ENCODE measurements at regions not wholly inside any gene's neighbourhood (a gene's known extent, or its start where the extent isn't known, plus 50 kb on each side); places are given as distances from the start of the nearest gene placed in this dataset.

DNA sequence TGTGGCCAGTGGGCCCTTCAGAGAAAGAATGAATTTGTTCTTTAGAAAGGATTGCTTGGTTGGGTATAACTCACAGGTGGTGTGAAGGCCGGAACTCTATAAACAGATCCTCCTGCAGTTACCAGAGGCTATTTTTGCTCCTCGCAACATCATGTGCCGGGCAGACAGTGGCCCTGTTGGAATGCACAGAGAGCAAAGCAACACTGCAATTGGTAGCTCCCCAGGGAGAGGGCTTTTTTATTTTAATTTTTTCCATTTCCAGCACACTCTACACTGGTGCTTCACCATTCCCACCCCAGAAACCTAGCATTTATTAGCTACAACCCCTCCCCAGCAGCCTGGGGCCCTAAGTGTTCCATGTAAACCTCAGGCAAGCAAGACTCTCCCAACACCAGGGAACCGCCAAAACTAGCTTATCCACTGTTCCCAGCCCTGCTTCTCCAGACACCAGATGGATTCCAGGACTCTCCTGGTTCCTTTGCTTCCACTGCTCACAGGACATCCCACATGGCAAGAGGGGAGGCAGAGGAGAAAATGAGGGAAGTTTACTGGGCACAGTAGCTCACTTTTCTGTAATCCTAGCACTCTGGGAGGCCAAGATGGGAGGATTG lies 75.1 kb upstream of the TMEM164 start:
- DNase-seq (ENCODE audit: low read depth in 2 of 3, low spot score in 2 of 3): no peak

DNA sequence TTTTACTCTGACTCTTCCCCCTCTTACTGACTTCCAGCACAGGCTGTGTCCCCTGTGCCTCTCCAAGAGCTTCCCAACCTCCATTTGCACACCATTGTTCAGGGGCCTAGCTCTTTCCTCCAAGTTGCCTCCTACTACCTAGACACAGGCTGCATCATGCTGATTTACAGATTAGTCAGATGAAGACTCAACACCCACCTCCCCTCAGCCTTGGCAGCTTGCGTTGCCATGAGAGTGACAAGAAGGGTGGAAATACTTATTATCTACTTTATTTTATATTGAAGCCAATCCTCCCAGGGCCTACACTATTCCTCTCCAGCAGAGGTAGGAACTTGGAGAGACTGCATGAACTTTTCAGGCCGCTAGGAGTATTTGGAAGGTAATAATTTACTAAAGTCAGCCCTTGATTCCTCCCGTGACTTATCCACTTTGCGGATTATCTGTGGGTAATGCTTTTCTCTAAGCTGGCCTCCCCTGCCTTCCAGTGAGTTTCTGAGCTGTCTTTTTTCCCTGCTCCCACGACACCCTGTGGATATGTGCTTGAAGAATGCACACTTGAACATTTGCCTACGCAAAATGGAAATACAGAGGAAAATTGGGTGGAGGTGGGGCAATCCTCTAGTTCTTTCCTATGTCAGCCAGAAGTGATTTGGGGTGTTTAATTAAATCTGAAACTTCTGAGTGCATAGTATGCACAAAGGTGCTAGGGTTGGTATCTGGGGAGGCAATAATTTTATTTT lies 74.1 kb upstream of the TMEM164 start:
- DNase-seq (ENCODE audit: low read depth in 2 of 3, low spot score in 2 of 3): no peak

DNA sequence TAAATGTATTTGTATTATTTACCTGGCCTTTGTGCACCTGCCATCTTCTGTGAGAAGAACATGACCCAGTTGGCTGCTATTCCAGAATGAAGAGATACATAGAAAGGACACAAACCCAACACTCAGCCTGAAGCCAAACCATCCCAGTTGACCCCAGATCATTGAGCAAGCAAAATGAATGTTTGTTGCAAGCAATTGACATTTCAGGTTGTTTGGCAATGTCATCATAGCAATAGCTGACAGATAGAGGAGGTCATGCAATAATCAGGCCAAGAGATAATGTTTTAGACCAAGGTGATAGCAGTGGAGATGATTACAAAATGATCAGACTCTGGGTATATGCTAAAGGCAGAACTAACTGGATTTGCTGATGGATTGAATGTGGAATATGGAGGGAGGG lies 71.2 kb upstream of the TMEM164 start:
- DNase-seq (ENCODE audit: low read depth in 2 of 3, low spot score in 2 of 3): no peak

DNA sequence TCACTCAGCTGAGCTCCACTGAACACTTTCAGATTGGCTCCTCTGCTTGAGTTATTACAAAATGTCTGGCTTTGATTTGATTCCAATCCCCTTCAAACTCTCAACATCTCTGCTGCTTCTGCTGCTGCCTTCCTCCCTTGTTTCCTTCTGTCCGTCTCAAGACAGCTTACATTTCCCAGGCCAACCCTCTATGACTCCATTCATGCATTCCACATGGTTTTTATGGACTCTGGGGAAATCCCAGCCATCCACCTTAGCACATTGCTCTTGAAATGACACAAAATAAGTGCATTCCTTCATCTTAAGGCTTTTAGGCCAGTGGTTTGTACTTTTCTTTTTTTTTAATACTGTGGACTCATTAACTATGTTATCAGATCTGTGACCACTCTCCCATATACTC lies 68.5 kb upstream of the TMEM164 start:
- DNase-seq (ENCODE audit: low read depth in 2 of 3, low spot score in 2 of 3): no peak

DNA sequence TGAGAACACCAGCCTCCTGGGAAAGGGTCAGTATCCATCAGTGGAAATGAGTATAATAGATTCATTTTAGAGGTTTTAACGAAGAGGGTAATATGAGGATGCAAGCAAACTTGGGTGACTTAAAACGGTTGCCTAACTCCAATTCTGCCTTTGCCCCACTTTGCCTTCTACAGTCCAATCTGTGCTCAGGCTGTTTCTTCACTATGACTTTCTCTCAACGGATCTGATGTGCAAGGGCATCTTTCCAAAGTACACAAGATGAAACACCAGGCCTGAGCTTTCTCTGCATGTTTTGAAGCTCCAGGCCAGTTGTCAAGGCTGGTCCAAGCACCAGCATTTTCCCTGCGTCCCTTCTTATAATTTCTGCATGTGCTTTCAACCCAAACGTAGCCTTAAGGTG lies 68.0 kb upstream of the TMEM164 start:
- DNase-seq (ENCODE audit: low read depth in 2 of 3, low spot score in 2 of 3): no peak

DNA sequence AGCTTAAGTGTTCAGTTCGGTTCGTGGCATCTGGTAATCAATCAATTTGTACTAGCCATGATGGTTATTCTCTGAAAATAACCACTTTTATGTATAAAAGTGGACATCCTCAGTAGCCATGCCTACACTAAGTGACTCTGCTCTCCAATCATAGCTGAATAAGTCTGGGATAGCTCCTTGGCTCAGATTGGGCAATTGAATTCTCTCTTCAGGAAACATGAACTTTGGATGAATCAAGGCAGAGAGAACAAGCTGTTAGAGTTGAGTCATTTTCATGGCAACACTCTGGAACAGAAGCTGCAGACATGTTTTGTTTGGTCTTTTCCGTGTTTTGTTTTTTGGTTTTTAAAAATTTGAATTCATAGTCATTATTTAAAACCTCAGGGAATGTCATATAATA lies 66.8 kb upstream of the TMEM164 start:
- DNase-seq (ENCODE audit: low read depth in 2 of 3, low spot score in 2 of 3): no peak

DNA sequence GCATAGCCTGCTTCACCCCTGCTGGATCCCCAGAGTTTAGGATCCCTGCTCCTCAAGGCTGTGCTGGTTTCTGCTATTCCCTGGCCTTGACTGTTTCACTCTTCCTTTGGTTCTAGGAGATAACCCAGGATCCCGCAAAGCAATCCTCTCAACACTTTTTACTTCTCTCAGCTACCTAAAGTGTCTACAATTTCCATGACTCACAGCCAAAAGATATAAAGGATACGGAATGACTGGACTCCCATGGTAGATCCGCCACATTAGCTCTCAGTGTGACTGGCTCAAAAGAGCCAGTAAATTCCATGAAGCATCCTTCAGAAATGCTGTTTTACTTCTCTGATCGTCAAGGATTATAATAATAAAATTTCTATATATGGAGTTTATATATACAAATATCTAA lies 66.3 kb upstream of the TMEM164 start:
- DNase-seq (ENCODE audit: low read depth in 2 of 3, low spot score in 2 of 3): no peak

DNA sequence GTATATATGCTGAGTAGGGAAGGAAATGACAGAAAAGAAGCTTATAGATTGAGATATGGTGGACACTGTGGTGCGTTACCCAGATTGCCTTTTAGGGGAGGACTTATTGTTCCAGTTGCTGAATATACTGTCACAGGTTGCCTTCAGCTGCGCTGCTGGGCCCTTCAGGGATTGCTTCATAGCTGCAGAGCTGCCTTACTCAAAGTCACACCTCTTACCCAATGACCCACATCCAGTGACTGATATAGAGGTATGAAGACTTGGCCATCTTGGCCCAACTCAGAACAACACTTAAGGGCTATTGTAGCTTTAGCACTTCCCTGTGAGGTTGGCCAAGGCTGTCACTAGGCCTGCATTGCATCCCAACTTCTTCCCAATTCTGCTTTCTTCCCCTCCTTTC lies 63.4 kb upstream of the TMEM164 start:
- DNase-seq (ENCODE audit: low read depth in 2 of 3, low spot score in 2 of 3): no peak

DNA sequence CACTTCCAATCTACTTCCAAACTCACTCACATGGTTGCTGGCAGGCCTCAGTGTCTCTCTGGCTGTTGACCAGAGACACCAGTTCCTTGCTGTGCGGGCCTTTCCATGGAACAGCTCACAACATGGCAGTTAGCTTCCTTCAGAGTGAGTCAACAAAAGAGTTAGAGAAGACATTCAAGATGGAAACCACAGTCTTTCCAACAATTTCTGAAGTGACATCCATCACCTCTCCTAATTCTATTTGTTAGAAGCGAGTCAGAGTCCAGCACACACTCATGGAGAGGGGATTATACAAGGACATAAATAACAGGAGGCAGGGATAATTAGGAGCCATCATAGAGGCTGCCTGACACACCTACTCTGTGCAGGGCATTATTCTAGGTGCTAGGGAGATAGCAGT lies 62.5 kb upstream of the TMEM164 start:
- DNase-seq (ENCODE audit: low read depth in 2 of 3, low spot score in 2 of 3): no peak

DNA sequence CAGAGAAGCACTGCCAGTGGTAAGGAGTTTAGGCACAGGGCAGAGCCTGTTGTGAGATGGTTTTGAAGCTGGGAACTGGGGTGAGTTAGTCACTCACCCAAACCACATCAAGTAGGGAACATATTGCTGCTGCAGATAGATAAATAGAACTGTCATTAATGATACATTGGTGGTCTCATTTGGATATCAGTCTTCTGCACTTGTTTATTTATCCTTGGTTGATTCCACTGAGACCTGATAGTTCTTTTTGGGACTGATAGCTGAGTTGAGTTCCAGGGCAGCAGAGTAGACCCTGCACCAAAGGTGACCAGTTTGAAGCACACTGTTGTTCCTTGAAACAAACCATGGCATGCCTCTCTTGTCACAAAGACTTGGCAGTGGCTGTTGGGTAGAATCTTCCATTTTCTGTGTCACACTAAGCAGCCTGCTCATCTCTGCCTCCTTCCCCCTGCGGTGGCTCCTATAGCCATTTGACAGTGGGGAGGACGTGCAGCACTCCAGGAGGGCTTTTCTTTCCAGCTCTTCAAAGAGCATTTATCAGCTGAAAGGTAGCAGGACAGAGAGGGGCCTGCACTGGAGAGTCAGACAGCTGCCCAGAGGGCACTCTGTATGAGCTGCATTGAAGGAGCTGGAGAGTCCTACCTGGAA lies 59.7 kb upstream of the TMEM164 start:
- DNase-seq (ENCODE audit: low read depth in 2 of 3, low spot score in 2 of 3): no peak

DNA sequence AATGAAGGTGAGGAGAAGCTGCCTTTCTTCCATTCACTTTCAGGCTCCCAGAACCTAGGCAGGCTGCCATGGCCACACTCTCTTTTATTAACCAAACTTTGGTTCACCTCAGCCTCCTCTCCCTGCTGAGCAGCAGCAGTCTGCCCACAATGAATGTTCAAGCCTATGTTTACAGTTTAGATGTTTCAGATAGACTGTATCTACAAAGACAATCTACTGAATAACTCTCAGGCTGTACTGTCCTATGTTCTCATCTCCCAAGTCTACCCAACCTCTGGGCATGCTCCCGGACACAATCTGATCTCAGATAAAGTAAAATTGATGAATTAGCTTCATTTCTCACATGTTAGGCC lies 59.2 kb upstream of the TMEM164 start:
- DNase-seq (ENCODE audit: low read depth in 2 of 3, low spot score in 2 of 3): no peak

DNA sequence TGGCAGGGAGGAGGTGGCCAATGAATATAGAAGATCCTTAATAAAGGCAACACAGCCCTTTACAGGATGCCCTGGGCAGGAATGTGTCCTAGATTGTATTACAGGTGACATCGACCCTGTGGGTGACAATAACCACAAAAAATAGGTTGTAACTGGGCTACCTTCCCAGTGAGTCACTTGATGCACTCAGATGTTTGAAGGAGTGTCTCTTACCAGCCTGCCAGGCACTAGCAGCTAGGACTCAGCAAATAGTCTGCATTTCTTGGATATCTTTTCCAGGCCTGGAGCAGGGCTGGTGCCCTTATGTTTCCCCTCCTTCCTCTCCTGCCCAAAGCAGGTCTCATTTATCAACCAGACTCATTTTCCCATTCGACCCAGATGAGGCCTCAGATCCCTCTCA lies 50.9 kb upstream of the TMEM164 start:
- DNase-seq (ENCODE audit: low read depth in 2 of 3, low spot score in 2 of 3): no peak

DNA sequence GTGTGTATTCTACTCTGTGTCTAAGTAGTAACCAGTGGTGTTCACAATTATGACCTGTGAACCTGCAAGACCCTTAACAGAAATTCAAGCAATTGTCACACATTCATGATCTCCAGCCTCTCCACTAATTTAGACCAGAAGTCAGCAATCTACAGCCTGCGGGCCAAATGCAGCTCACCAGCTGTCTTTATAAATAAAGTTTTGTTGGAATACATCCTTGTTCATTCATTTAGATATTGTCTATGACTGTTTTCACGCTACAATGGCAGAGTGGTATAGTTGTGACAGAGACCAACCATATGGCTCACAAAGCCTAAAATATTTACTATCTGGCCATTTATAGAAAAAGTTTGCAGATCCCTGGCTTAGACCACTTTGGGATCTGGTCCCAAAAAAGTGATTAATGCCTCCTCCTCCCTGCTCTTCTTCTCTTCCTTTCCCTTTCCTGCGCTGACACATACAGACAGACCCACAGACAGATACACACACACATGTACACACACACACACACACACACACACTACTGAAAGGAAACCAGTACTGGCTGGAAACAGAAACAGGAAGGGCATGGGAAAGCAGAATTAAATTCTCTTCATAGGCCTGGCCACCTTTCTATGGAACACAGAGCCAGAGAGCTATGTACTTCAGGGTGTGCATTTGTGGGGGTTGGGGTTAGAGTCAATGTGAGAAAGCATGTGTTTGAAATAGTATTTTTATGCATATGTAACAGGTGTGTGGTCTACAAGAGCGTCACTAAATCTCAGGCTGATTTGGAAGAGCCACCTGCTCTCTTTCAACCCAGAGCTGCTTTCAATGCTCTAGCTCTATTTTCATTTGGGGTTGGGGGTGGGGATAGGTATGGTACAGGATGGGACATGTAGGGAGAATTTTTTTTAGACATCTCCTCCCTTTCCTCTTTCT lies 49.7 kb upstream of the TMEM164 start:
- DNase-seq (ENCODE audit: low read depth in 2 of 3, low spot score in 2 of 3): no peak
